NCI-H82 treated with DMSO at 0.1 percent for 48 hours (cell line): ENCODE measurements at regions not wholly inside any gene's neighbourhood (a gene's known extent, or its start where the extent isn't known, plus 50 kb on each side); places are given as distances from the start of the nearest gene placed in this dataset.

Experiments
- DNase-seq: peaks from one replicate; lab custom pipeline; 2025; ENCODE audit not compliant: unreplicated experiment; lab: John Stamatoyannopoulos, UW

GRCh38 chr5:74136276-74136825 lies 504.2 kb downstream of the ENC1 start:
- no peak for DNase-seq

DNA sequence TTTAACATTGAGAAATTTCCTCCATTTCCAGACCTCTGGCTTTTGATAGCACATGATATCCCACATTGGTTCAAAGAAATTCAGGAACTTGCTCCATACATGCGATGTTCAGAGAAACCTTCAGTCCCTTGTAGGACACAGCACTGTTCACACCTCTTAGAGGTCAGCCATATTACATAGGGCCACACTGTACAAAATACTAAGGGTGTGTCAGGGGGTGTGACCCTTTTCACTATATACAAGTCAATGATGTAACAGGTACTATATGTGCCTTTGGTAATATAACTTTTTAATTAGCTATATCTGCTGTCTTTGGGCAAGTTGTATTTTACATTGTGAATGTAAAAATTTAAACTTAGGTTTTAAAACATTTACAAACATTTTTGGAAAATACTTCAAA lies 505.5 kb downstream of the ENC1 start:
- no peak for DNase-seq

- DNase-seq, result no peak
Observed at GRCh38 chr5:74132485-74132884, 506.5 kb downstream of the ARHGEF28 start.

DNA sequence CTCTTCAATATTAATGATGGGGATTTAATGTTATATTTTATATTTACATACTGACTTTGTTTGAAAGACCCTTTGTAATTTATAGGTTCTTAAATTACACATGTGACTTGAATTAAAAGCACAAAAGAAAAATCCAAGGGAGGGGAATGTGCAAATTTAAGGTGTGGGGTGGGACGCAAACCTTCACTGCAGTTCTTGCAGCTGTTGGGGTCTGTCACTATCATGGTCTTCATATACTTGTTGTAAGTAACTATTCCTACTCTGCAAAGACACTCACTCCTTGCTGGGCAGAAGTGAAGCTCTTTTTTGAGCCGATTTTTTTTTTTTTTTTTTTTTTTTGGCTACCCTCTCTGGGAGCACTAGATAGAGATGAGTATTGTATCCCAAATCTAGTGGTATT lies 505.3 kb downstream of the ARHGEF28 start:
- DNase-seq, result no peak

- DNase-seq, result no peak
Observed at GRCh38 chr5:74130155-74130897, 504.3 kb downstream of the ARHGEF28 start.

GRCh38 chr5:74127381-74128320 lies 501.7 kb downstream of the ARHGEF28 start:
- no peak for DNase-seq

DNA sequence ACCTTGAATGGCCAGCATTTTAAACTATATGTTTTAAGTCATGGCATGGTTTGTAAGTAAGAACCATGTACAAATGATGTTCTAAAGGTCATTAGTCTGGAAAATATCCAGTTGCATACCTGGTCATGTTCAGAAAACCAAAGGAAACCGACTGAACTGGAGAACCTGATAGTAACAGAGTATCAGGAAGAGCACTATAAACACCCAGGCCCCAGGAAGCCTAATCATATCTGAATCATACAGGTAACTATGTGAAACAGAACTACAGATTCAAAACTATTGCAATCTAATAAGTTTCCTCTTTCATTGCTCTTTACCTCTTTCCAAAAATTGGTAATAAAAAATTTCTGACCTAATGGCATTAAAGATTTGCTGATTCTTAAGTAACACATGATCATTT lies 500.3 kb downstream of the ARHGEF28 start:
- DNase-seq, result no peak

DNA sequence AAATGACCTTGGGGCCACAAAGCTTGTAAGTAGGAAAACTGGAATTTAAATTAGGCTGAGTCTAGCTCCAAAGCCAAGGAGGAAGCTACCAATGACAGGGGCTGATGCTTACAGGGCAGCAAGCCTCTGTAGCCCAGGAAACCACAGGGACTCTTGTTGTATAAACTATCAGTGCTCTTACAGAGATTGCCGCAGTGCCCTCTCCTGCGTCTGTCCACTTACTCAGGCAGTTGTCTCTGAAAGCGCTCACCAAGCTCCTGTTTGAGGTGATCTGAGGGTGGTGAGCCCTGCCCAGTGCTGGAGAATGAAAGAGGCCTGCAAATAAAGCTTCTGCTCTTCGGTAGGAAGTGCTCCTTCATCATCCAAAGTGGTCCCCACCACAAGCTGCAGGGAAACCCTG lies 498.8 kb downstream of the ARHGEF28 start:
- DNase-seq, result no peak

DNA sequence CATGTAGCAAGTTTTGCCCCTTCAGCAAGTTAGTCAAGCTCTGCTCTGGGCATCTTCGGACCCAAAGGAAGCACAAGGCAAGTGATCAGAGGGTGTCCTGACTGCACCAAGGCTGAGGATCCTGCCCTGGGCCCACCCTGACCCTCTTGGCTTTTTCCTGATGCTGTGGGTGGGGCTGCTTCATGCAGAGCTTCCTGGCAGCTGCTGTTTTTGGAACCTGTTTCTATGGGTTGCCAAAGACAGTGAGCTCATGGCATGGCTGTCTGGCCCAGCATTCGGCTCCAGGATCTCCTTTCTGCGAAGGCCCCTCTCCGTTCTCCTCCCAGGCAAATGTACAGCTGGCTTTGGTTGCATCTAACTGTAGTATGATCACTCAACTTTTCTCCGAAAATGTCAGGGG lies 497.9 kb downstream of the ARHGEF28 start:
- no peak for DNase-seq

DNA sequence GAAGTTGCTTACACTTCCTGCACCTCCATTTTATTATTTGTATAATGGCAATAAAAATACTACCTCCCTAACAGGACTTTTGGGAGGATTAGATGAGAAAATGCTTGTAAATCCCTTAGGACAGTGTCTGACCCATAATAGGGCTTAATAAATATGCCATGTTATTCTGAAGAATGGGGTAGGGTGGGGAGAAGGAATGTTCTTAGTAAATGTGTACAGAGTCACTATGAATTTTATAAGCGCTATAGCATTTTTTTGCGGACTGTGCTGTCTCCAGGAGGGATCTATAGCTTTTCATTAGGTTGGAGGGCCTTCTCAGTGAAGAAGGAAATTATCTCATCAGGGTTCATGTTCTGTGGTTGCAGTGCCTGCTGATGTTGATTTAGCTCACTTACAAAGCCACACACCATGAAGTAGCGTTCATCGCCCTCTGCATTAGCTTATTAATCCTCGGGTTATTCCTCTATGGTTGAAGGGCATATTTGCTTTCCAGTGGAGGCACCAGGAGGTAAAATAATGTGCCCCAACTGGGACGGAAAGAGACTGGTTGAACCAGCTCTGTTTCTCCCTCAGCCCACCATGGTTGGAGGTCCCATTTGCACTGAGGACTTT lies 497.1 kb downstream of the ARHGEF28 start:
- DNase-seq, result no peak

GRCh38 chr5:74122175-74122574 lies 496.2 kb downstream of the ARHGEF28 start:
- DNase-seq, result no peak

- DNase-seq, result no peak
Observed at GRCh38 chr5:74120585-74120984, 494.6 kb downstream of the ARHGEF28 start.

GRCh38 chr5:74118071-74118470 lies 492.1 kb downstream of the ARHGEF28 start:
- DNase-seq, result no peak

- DNase-seq, result no peak
Observed at GRCh38 chr5:74116984-74117383, 491.0 kb downstream of the ARHGEF28 start.

DNA sequence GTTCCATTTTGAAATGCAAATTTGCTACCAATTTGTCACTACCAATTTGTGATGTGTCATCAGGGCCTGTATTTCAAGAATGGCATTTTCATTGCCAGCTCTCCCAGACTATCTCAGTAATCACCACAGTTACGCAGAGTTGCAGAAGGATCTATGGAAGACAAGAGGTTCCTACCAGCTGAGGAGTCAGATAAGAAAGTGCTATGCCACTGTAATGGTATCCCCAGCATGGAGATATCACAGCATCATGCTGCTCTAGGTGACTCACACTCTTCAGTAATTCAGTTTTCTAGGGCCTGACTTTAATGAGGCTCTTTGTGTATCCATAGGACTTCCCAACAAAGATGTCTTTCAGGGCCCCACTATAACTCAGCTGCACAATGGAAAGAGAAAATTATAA lies 490.3 kb downstream of the ARHGEF28 start:
- no peak for DNase-seq

DNA sequence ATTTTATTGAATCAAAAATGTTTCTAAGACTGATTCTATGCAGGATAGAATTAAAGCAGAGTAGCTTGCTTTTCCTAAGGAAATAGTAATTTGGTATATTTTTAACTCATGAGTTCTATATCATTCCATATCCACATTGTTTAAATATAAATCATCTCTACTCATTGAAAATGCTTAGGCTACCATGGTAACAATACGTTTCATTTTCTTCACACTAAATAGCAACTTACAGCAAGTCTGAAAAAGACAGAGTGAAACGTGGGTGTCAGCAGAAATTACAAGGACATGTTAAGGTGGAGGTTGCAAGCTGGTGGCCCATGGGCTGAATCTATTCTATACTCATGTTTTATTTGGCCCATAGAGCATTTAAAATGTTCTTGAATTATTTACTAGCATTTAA lies 487.9 kb downstream of the ARHGEF28 start:
- DNase-seq, result no peak

- no peak for DNase-seq
Observed at GRCh38 chr5:74113196-74113540, 487.2 kb downstream of the ARHGEF28 start.

DNA sequence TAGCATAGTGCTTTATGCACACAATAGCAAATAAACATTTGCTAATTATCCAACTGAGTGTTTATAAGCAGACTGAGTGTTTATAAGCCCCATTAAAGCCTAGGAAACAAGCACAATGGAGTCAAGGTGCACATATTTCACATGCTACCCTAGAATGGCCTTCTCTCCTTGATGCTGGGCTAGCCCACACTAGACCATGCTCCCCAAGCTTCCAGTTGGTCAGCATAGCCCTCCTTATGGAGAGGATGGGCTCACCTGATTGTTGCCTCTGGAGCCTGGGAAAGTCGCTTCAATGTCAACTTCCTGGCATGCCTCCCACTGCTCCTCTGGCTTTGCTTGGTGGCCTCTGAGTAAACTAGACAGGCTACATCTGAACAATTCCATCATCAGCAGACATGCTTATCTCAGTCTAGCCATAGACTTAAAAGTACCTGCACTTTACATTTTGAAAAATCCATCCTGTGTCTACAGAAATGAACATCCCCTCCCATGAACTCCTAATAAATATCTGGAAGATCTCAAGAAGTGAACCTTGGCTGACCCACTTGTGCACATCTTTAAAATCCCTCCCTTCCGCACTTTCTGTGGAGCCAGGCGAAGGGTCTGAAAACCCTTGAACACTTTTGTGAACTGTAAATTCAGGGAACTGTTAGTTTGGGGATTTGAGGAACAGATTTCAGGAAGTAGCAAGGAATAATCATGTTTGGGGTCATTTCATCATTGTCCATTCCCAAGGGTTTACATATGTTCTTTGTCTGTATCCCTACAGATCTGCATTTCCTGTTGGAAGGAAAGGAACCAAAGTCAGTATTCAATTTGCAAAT lies 486.6 kb downstream of the ARHGEF28 start:
- no peak for DNase-seq

- DNase-seq, result no peak
Observed at GRCh38 chr5:74111764-74112163, 485.8 kb downstream of the ARHGEF28 start.

- DNase-seq, result no peak
Observed at GRCh38 chr5:74109344-74109743, 483.3 kb downstream of the ARHGEF28 start.

GRCh38 chr5:74107899-74108298 lies 481.9 kb downstream of the ARHGEF28 start:
- no peak for DNase-seq
